Hepatocyte (in vitro differentiated cells): ENCODE measurements at regions not wholly inside any gene's neighbourhood (a gene's known extent, or its start where the extent isn't known, plus 50 kb on each side); places are given as distances from the start of the nearest gene placed in this dataset.

Experiments used
- DNase-seq: peaks from one replicate; pipeline ENCODE4 v3.0.0-alpha.2; 2016; ENCODE audit warnings: low spot score
- H2AFZ ChIP-seq: fragments of 200-600 bp; sonication (generic); 2 replicates; pipeline ENCODE4 v1.6.0; 2016; ENCODE audit warnings: antibody characterized with exemption, mild to moderate bottlenecking
- H3K27ac ChIP-seq: fragments of 200-600 bp; sonication (generic); 2 replicates; pipeline ENCODE4 v1.5.1; 2016; ENCODE audit warnings: mild to moderate bottlenecking
- H3K27me3 ChIP-seq: fragments of 200-600 bp; sonication (generic); 2 replicates; pipeline ENCODE4 v1.6.1; 2016
- H3K36me3 ChIP-seq: fragments of 200-600 bp; sonication (generic); replicated peaks from 2 replicates; pipeline ENCODE4 v1.5.1; 2016; ENCODE audit warnings: low read depth; ENCODE audit not compliant: insufficient read depth
- H3K4me1 ChIP-seq: fragments of 200-600 bp; sonication (generic); 2 replicates; pipeline ENCODE4 v1.5.1; 2016; ENCODE audit warnings: mild to moderate bottlenecking, moderate library complexity; ENCODE audit not compliant: insufficient read depth
- H3K4me2 ChIP-seq: fragments of 200-600 bp; sonication (generic); 2 replicates; pipeline ENCODE4 v1.6.0; 2016
- H3K4me3 ChIP-seq: fragments of 200-600 bp; sonication (generic); 2 replicates; pipeline ENCODE4 v1.5.1; 2016; ENCODE audit warnings: mild to moderate bottlenecking
- H3K79me2 ChIP-seq: fragments of 200-600 bp; sonication (generic); 2 replicates; pipeline ENCODE4 v1.6.0; 2017; ENCODE audit warnings: mild to moderate bottlenecking
- H3K9me2 ChIP-seq: fragments of 200-600 bp; sonication (generic); replicated peaks from 2 replicates; pipeline ENCODE4 v1.6.0; 2017; ENCODE audit warnings: mild to moderate bottlenecking; ENCODE audit not compliant: insufficient read depth
- H3K9me3 ChIP-seq: fragments of 200-600 bp; sonication (generic); 2 replicates; pipeline ENCODE4 v1.5.1; 2016; ENCODE audit warnings: low read depth, mild to moderate bottlenecking
- H4K20me1 ChIP-seq: fragments of 200-600 bp; sonication (generic); 2 replicates; pipeline ENCODE4 v1.6.0; 2016; ENCODE audit warnings: mild to moderate bottlenecking; ENCODE audit not compliant: insufficient read depth, poor library complexity, severe bottlenecking
- CTCF ChIP-seq: fragments of 200-600 bp; sonication (generic); IDR thresholded peaks from 2 replicates; pipeline ENCODE4 v1.5.1; 2016; ENCODE audit warnings: antibody characterized with exemption, mild to moderate bottlenecking; ENCODE audit not compliant: poor library complexity
- EZH2 ChIP-seq: fragments of 200-600 bp; sonication (generic); IDR thresholded peaks from 2 replicates; pipeline ENCODE4 v1.6.1; 2016; ENCODE audit warnings: antibody characterized with exemption, mild to moderate bottlenecking, borderline replicate concordance
- EZH2phosphoT487 ChIP-seq: fragments of 200-600 bp; sonication (generic); IDR thresholded peaks from one replicate; pipeline ENCODE4 v1.6.1; 2018; ENCODE audit warnings: antibody characterized with exemption, mild to moderate bottlenecking, low read depth, moderate library complexity; ENCODE audit not compliant: unreplicated experiment, severe bottlenecking
- WGBS: methylation state at CpG from one replicate; pipeline ENCODE4 v1.1.6; 2016; ENCODE audit warnings: low lambda C conversion rate; ENCODE audit errors: missing lambda C conversion rate; 5-methylcytosine and 5-hydroxymethylcytosine counted together

GRCh38 chr2:35174845-35175244 is 1180.7 kb upstream of the CRIM1 start:
- no peak overlapping the region for H3K27ac ChIP-seq
- no peaks in the 10 kb centered on the region for H3K36me3 ChIP-seq
- H4K20me1 ChIP-seq: no peaks in the 10 kb centered on the region
- no peak overlapping the region for H3K4me3 ChIP-seq
- no peak for DNase-seq
- no peaks in the 10 kb centered on the region for H3K79me2 ChIP-seq
- H3K4me2 ChIP-seq: no peak overlapping the region
- no peak overlapping the region for H2AFZ ChIP-seq
- no peaks in the 10 kb centered on the region for H3K9me3 ChIP-seq
- TF ChIP-seq EZH2 (no peak), CTCF (no peak), EZH2phosphoT487 (no peak)
- no peaks in the 10 kb centered on the region for H3K27me3 ChIP-seq
- no peaks in the 10 kb centered on the region for H3K9me2 ChIP-seq
- H3K4me1 ChIP-seq: no peaks in the 10 kb centered on the region
- WGBS: 87% methylated on average over 7 of the region's 7 CpGs

- Histone ChIP-seq H3K36me3 (no peaks in the 10 kb centered on the region), H3K27ac (no peak overlapping the region), H3K9me2 (no peaks in the 10 kb centered on the region), H3K27me3 (no peaks in the 10 kb centered on the region), H3K4me2 (no peak overlapping the region), H4K20me1 (no peaks in the 10 kb centered on the region), H3K4me3 (no peak overlapping the region), H3K79me2 (no peaks in the 10 kb centered on the region), H3K4me1 (no peaks in the 10 kb centered on the region), H2AFZ (no peak overlapping the region), H3K9me3 (no peaks in the 10 kb centered on the region)
- no peak for TF ChIP-seq EZH2
- TF ChIP-seq CTCF: no peak
- TF ChIP-seq EZH2phosphoT487: no peak
- no peak for DNase-seq
- WGBS: 40% methylated on average over 2 of the region's 2 CpGs
These were observed 1182.9 kb upstream of the CRIM1 start for GRCh38 chr2:35172687-35173086.

- no peak overlapping the region for H3K4me3 ChIP-seq
- no peak overlapping the region for H3K27ac ChIP-seq
- H3K27me3 ChIP-seq: no peaks in the 10 kb centered on the region
- TF ChIP-seq EZH2: no peak
- peak; percentile 29 for TF ChIP-seq CTCF
- H3K9me2 ChIP-seq: no peaks in the 10 kb centered on the region
- no peaks in the 10 kb centered on the region for H4K20me1 ChIP-seq
- no peaks in the 10 kb centered on the region for H3K79me2 ChIP-seq
- no peak for DNase-seq
- H3K36me3 ChIP-seq: no peaks in the 10 kb centered on the region
- no peaks in the 10 kb centered on the region for H3K4me1 ChIP-seq
- H2AFZ ChIP-seq: no peak overlapping the region
- H3K9me3 ChIP-seq: no peaks in the 10 kb centered on the region
- no peak overlapping the region for H3K4me2 ChIP-seq
These were observed 1187.2 kb upstream of the CRIM1 start for GRCh38 chr2:35168351-35168750.

GRCh38 chr2:35163948-35164347 is 1191.6 kb upstream of the CRIM1 start:
- H3K27me3 ChIP-seq: no peaks in the 10 kb centered on the region
- TF ChIP-seq EZH2phosphoT487: no peak
- TF ChIP-seq CTCF: no peak
- no peak for TF ChIP-seq EZH2
- DNase-seq: no peak
- no peak overlapping the region for H3K4me3 ChIP-seq
- H2AFZ ChIP-seq: no peak overlapping the region
- H3K9me2 ChIP-seq: no peaks in the 10 kb centered on the region
- H3K4me1 ChIP-seq: no peaks in the 10 kb centered on the region
- 89% methylated on average over 2 of the region's 2 CpGs for WGBS
- H3K9me3 ChIP-seq: no peaks in the 10 kb centered on the region
- H3K36me3 ChIP-seq: no peaks in the 10 kb centered on the region
- H3K79me2 ChIP-seq: no peaks in the 10 kb centered on the region
- H3K27ac ChIP-seq: no peak overlapping the region
- no peaks in the 10 kb centered on the region for H4K20me1 ChIP-seq
- no peak overlapping the region for H3K4me2 ChIP-seq
